Esophagus squamous epithelium (tissue), 5 donors: ENCODE measurements at regions not wholly inside any gene's neighbourhood (a gene's known extent, or its start where the extent isn't known, plus 50 kb on each side); places are given as distances from the start of the nearest gene placed in this dataset.

ENCODE experiments used
- DNase-seq: peaks from one replicate; lab custom pipeline; 2025; lab: John Stamatoyannopoulos, UW
- H3K27ac ChIP-seq, 4 donors: fragments of 200-600 bp; sonication (generic); one replicate each; pipeline ENCODE4 v1.5.1; 2016 to 2019; ENCODE audit warnings: mild to moderate bottlenecking in 1 of 4
- H3K27me3 ChIP-seq, 4 donors: fragments of 200-600 bp; sonication (generic); 1 replicate in 3 of 4; 2 replicates in 1 of 4; pipeline versions ENCODE4 v1.5.1 to v1.6.0; 2017 to 2021; ENCODE audit warnings: antibody characterized with exemption in 1 of 4
- H3K36me3 ChIP-seq, 3 donors: fragments of 200-600 bp; sonication (generic); one replicate each; pipeline ENCODE4 v1.5.1; 2016 to 2019
- H3K4me1 ChIP-seq, 3 donors: fragments of 200-600 bp; sonication (generic); one replicate each; pipeline ENCODE4 v1.5.1; 2017 to 2019
- H3K4me3 ChIP-seq, 4 donors: fragments of 200-600 bp; sonication (generic); 1 replicate in 3 of 4; 2 replicates in 1 of 4; pipeline ENCODE4 v1.5.1; 2016 to 2019; ENCODE audit warnings: mild to moderate bottlenecking in 2 of 4, moderate library complexity in 1 of 4
- H3K9me3 ChIP-seq, 3 donors: fragments of 200-600 bp; sonication (generic); one replicate each; pipeline ENCODE4 v1.5.1; 2016 to 2019
- POLR2A ChIP-seq, 4 donors: fragments of 450-650 bp; IDR thresholded peaks; one replicate each; pipeline ENCODE4 v1.6.1; 2017; ENCODE audit warnings: antibody characterized with exemption in 4 of 4, mild to moderate bottlenecking in 4 of 4, moderate library complexity in 3 of 4
- WGBS, 2 donors: methylation state at CpG; one replicate each; pipeline ENCODE4 v1.1.5; 2018; 5-methylcytosine and 5-hydroxymethylcytosine counted together
- intact Hi-C: fragments of 100-400 bp; cut with DNase I; formaldehyde crosslinking; loops from one replicate; pipeline ENCODE4 v1.15.0; 2022
- TF ChIP-seq, protein P1 (sequence below), 6 experiments: fragments of 450-650 bp in 4 of 6; fragments of 200-600 bp in 2 of 6; sonication (generic) in 2 of 6; IDR thresholded peaks; one replicate each; pipeline ENCODE4 v1.5.1; 2016 to 2019; ENCODE audit warnings: antibody characterized with exemption in 6 of 6, mild to moderate bottlenecking in 4 of 6, moderate library complexity in 4 of 6
- donor health status: DM: yes; HTN: yes; CAD: no.

- no peak for DNase-seq
- Histone ChIP-seq H3K4me3 (no peak overlapping the region), H3K4me1 (no peaks in the 10 kb centered on the region), H3K27me3 (no peaks in the 10 kb centered on the region), H3K36me3 (no peaks in the 10 kb centered on the region), H3K9me3 (no peaks in the 10 kb centered on the region), H3K27ac (no peak overlapping the region)
- intact Hi-C loops: no loop called here
- 53 to 60% methylated on average over 3 of the region's 3 CpGs for WGBS, 2 donors
- no peak for TF ChIP-seq POLR2A (IDR thresholded peaks at IDR 0.05)
- TF ChIP-seq, protein P1, sequence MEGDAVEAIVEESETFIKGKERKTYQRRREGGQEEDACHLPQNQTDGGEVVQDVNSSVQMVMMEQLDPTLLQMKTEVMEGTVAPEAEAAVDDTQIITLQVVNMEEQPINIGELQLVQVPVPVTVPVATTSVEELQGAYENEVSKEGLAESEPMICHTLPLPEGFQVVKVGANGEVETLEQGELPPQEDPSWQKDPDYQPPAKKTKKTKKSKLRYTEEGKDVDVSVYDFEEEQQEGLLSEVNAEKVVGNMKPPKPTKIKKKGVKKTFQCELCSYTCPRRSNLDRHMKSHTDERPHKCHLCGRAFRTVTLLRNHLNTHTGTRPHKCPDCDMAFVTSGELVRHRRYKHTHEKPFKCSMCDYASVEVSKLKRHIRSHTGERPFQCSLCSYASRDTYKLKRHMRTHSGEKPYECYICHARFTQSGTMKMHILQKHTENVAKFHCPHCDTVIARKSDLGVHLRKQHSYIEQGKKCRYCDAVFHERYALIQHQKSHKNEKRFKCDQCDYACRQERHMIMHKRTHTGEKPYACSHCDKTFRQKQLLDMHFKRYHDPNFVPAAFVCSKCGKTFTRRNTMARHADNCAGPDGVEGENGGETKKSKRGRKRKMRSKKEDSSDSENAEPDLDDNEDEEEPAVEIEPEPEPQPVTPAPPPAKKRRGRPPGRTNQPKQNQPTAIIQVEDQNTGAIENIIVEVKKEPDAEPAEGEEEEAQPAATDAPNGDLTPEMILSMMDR (IDR thresholded peaks at IDR 0.05): no peak
These were observed 551.8 kb downstream of the NXPH1 start for GRCh38 chr7:8985255-8985654.

GRCh38 chr7:8988267-8988666, 554.9 kb downstream of the NXPH1 start:
- H3K4me3 ChIP-seq: no peak overlapping the region
- H3K27me3 ChIP-seq: no peaks in the 10 kb centered on the region
- TF ChIP-seq, protein P1 (IDR thresholded peaks at IDR 0.05): no peak
- no peak for TF ChIP-seq POLR2A (IDR thresholded peaks at IDR 0.05)
- 52 to 61% methylated on average over 5 of the region's 5 CpGs for WGBS, 2 donors
- no peaks in the 10 kb centered on the region for H3K36me3 ChIP-seq
- H3K9me3 ChIP-seq: no peaks in the 10 kb centered on the region
- H3K27ac ChIP-seq: no peak overlapping the region
- no peaks in the 10 kb centered on the region for H3K4me1 ChIP-seq
- no peak for DNase-seq
- intact Hi-C loops: no loop called here

- Histone ChIP-seq H3K27ac (no peak overlapping the region), H3K27me3 (no peaks in the 10 kb centered on the region), H3K36me3 (no peaks in the 10 kb centered on the region), H3K9me3 (no peaks in the 10 kb centered on the region), H3K4me3 (no peak overlapping the region), H3K4me1 (no peaks in the 10 kb centered on the region)
- DNase-seq: no peak
- TF ChIP-seq, protein P1 (IDR thresholded peaks at IDR 0.05): no peak
- TF ChIP-seq POLR2A (IDR thresholded peaks at IDR 0.05): no peak
- 70 to 91% methylated on average over 2 of the region's 2 CpGs for WGBS, 2 donors
- intact Hi-C loops: no loop called here
These were observed 557.8 kb downstream of the NXPH1 start for GRCh38 chr7:8991159-8991558.

DNA sequence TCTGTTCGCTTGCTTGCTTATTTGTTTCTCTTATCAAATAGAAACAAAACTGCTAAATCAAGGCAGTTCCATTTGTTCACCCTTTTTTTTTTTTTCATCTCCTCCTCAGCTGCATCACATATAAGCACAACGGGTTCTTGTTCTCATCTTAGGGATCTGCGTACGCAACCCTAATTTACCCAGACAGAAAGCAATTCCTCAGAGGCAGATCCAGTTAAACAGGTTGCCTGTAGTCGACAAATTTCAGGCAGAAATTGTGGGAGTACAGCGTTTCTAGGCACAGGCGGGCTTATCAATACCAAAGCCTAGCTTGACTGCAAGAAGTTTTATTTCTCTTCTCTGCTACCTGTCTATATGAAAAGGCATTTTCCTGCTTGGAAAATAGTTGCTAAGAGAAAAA, 565.4 kb downstream of the NXPH1 start:
- Histone ChIP-seq H3K27ac (no peak overlapping the region), H3K36me3 (no peaks in the 10 kb centered on the region), H3K4me3 (no peak overlapping the region), H3K9me3 (no peaks in the 10 kb centered on the region), H3K4me1 (no peaks in the 10 kb centered on the region), H3K27me3 (no peaks in the 10 kb centered on the region)
- 56 to 65% methylated on average over 7 of the region's 7 CpGs for WGBS, 2 donors
- no peak for DNase-seq
- TF ChIP-seq POLR2A (IDR thresholded peaks at IDR 0.05): no peak
- intact Hi-C loops: no loop called here

DNA sequence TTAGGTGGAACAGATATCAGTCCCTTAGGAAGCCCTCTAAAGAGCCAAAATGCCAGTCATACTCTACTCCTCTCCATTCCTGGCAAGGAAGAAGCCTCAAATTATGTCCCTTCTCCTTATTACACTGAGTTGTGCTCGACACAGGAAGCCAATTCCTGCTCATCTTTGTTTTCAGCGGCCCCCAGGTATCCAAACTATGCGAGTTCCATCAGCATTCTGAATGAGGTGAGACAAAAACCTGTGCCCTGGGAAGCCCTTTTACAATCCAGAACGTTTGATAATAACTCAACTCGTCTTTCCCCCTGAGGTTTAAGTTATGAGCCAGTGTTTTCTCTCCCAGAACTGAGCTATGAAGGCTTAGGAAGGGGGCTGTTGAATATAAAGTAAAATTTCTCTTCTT, 580.5 kb downstream of the NXPH1 start:
- Histone ChIP-seq H3K9me3 (no peaks in the 10 kb centered on the region), H3K27ac (no peak overlapping the region), H3K4me1 (no peaks in the 10 kb centered on the region), H3K27me3 (no peaks in the 10 kb centered on the region), H3K4me3 (no peak overlapping the region), H3K36me3 (no peaks in the 10 kb centered on the region)
- 21 to 26% methylated on average over 5 of the region's 5 CpGs for WGBS, 2 donors
- TF ChIP-seq, protein P1 (IDR thresholded peaks at IDR 0.05): no peak
- no peak for TF ChIP-seq POLR2A (IDR thresholded peaks at IDR 0.05)
- no peak for DNase-seq
- intact Hi-C loops: no loop called here

DNA sequence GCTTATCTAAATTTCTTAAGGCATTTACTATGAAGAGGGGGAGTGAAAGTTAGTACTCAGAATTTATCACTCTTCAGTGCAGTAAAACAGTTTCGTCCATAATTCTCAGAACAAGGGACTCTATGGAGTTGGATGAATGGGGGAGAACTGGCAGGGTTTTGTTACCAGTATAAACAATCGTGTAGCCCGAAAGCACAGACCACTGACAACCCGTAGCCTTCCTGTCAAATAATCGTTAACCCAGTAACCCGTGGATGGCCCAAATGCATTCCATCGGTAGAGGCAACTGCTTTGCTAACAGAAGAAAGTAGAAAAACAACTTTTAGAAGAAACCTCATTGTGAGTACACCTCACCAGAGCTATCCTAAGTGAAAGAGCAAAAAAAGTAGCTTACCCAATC, 583.9 kb downstream of the NXPH1 start:
- Histone ChIP-seq H3K9me3 (no peaks in the 10 kb centered on the region), H3K4me1 (no peaks in the 10 kb centered on the region), H3K27ac (no peak overlapping the region), H3K27me3 (no peaks in the 10 kb centered on the region), H3K4me3 (no peak overlapping the region), H3K36me3 (no peaks in the 10 kb centered on the region)
- intact Hi-C loops: no loop called here
- DNase-seq: no peak
- WGBS, 2 donors: 66 to 72% methylated on average over 7 of the region's 7 CpGs
- TF ChIP-seq POLR2A (IDR thresholded peaks at IDR 0.05): no peak
- TF ChIP-seq, protein P1 (IDR thresholded peaks at IDR 0.05): no peak
